A204.1 (cell line): ENCODE measurements at regions not wholly inside any gene's neighbourhood (a gene's known extent, or its start where the extent isn't known, plus 50 kb on each side); places are given as distances from the start of the nearest gene placed in this dataset.

ENCODE experiments used
- FAIRE-seq: peaks from 2 replicates; lab custom pipeline; 2012; peaks lifted over from hg19 to GRCh38; lab: Jason Lieb, UNC

GRCh38 chr10:45198486-45199204, 116.8 kb downstream of the OR13A1 start:
- FAIRE-seq, result no peak

- no peak for FAIRE-seq
Measured at GRCh38 chr10:45199205-45199740, 116.1 kb downstream of the OR13A1 start.

- FAIRE-seq, result no peak
Measured at GRCh38 chr10:45201271-45201670, 114.1 kb downstream of the OR13A1 start.

- no peak for FAIRE-seq
Measured at GRCh38 chr10:45202242-45202641, 113.2 kb downstream of the OR13A1 start.

GRCh38 chr10:45204954-45205775, 110.2 kb downstream of the OR13A1 start:
- FAIRE-seq, result no peak

- no peak for FAIRE-seq
Measured at GRCh38 chr10:45209888-45210287, 105.5 kb downstream of the OR13A1 start.

GRCh38 chr10:45211576-45211975, 103.8 kb downstream of the OR13A1 start:
- FAIRE-seq, result no peak

GRCh38 chr10:45219416-45219815, 96.0 kb downstream of the OR13A1 start:
- no peak for FAIRE-seq

- FAIRE-seq, result no peak
Measured at GRCh38 chr10:45220931-45221330, 94.5 kb downstream of the OR13A1 start.

GRCh38 chr10:45224219-45224841, 91.1 kb downstream of the OR13A1 start:
- no peak for FAIRE-seq

GRCh38 chr10:45227042-45227441, 88.4 kb downstream of the OR13A1 start:
- no peak for FAIRE-seq

- no peak for FAIRE-seq
Measured at GRCh38 chr10:45227456-45227855, 88.0 kb downstream of the OR13A1 start.

GRCh38 chr10:45229823-45230222, 85.6 kb downstream of the OR13A1 start:
- FAIRE-seq, result no peak

- FAIRE-seq, result peak; percentile 74
Measured at GRCh38 chr10:45235260-45235769, 80.1 kb downstream of the OR13A1 start.

GRCh38 chr10:45235798-45236220, 79.6 kb downstream of the OR13A1 start:
- no peak for FAIRE-seq

GRCh38 chr10:45238896-45239295, 76.5 kb downstream of the OR13A1 start:
- no peak for FAIRE-seq

GRCh38 chr10:45239642-45240041, 75.8 kb downstream of the OR13A1 start:
- FAIRE-seq, result no peak

- no peak for FAIRE-seq
Measured at GRCh38 chr10:45241865-45242520, 73.4 kb downstream of the OR13A1 start.

GRCh38 chr10:45243261-45243660, 72.1 kb downstream of the OR13A1 start:
- no peak for FAIRE-seq

GRCh38 chr10:45246522-45246921, 68.9 kb downstream of the OR13A1 start:
- no peak for FAIRE-seq

- peak; percentile 97 for FAIRE-seq
Measured at GRCh38 chr10:45249978-45250693, 65.3 kb downstream of the OR13A1 start.
